NCI-H2171 treated with DMSO at 0.1 percent for 48 hours (cell line): ENCODE measurements at regions not wholly inside any gene's neighbourhood (a gene's known extent, or its start where the extent isn't known, plus 50 kb on each side); places are given as distances from the start of the nearest gene placed in this dataset.

Experiments used
- DNase-seq: peaks from one replicate; lab custom pipeline; 2025; lab: John Stamatoyannopoulos, UW

DNA sequence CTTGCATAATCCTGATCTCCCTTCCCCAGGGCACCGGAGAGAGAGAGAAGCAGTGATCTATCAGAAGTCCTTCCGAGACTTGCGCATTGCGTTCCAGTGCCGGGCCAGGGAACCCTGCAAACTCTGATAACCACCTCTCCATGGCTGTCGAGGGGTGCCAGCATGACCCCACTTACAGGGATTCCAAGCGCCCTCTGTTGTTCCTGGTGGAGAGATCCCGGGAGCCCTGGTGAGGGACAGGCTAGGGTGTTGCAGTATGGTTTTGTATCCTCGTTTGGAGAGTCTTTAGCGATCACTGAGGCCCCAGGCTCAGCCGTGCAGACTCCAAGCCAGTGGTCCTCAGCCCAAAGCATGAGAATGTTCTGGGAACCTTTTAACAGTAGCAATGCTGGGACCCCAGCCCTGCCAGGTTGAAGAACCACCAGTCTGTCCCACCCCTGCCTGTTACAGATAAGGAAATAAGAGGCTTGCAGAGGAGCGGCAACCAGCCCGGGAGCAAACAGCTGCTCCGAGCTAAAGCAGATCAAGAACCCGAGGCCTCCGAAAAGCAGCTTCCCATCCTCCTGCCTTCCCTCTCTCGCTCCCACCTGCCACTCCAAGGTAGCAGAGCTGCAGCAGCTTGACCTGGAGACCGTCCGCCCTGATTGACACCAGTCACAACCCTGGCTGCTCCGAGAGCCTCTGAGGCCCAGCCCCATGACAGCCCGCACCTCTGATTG is 150.3 kb upstream of the RPL38 start:
- DNase-seq: no peak

DNA sequence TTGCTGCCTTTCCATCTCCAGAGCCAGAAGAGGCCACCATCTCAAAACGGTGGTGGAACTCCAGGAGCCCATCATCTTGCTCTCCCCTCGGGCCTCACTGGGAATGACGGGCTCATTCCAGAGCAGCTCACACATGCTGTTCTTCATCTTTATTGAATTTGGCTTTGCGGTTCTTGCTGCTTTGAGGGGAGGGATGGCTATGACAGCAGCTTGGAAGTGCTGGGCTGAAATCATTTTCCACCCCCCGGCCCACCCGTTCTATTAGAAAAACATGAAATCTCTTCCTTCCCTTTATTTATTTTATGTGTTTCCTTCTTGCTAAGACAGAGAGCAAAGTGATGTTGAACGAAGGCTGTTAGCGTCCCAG is 149.8 kb upstream of the RPL38 start:
- no peak for DNase-seq

DNA sequence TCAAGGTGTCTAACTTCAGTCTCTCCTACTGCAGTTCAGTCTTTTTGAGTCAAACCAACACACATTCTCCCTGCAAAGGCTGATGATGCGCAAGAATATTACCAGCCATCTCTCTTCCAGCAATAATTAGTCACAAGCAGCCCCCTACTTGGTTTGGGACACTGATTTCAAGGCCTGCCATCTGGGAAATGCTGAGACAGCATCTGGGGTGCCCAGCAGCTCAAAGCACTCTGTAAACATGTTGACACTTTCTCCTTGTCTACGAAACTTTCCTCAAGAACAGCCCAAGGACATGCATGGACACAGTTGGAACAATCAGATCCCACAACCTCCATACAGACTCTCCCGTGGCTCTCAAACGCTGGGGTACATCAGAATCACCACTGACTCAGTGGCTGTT is 149.2 kb upstream of the RPL38 start:
- DNase-seq: no peak

DNA sequence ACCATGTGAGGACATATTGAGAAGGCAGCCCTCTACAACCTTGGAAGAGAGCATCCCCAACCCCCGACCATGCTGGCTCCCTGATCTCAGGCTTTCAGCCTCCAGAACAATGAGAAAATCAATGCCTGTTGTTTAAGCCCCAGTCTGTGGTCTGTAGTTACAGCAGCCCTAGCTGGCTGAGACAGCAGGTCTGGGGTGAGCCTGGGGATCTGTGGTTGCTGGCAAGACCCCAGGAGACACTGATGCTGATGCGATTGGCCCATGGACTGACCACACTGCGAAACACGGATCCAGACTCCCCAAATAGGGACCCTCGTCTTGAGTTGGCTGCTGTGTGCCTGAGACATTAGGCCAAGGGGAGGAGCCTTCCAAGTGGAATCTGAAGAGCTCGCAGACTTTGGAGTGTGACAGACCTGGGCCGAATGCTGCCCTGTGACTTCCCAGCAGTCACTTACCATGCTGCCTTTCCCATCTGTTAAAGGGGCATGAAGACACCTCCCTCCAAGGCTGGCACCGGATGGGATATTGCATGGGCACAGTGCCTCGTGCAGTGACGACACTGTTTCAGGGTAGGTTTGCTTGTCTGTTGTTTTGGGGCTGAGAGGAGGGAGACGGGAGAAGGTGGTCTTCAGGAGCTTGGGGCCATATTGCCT is 147.8 kb upstream of the RPL38 start:
- DNase-seq: no peak

DNA sequence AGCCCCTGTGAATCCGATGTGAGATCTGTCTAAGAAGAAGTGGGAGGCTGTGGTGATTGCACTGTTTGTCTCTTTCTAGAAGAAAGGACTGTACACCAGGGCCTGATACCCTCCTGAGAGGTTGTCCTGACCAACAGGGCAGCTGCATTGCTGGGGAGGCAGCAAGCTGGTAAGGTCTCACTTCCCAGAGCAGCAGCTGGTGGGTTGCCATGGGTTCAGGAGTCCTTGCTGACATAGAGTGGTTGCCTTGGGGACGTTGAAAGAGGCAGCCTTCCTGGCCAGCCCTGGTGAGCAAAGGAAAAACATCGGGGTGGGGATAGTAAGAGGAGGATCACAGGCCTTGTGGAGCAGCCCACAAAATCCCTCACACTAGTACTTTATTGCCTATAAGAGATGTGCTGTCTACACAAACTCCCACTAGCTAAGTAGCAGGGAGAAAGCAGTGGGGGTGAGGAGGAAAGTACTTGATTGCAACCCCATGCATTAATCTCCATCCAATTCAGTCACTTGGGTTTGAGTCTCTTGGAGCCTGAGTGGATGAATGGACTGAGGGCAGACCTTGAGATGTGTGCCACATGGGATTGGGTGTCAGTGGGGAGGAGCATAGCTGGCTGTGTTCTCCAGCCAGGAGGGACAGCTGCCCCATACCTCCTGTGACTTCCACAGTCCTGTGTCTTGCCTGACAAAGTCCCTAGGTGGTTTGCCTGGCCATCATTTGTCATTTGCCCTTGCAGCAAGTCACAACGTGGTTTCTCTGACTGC is 143.8 kb upstream of the RPL38 start:
- peak; percentile 37 for DNase-seq

DNA sequence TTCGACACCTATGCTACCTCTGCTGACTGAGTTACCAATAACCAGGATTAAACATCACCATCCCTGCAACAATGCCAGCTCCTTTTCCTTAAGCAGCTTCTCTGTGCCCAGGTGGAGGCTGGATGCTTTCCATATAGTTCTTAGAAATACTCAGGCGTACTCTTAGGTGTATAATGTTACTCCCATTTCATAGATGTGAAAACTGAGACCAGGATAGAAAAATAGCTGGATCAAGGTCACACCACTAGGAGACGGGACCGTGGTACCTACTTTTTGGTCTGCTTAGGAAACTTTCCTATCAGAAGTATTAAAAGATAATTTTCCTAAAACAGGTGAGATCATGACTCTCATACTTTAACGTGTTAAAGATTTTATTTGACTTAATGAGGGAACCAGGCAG is 141.7 kb upstream of the RPL38 start:
- no peak for DNase-seq

DNA sequence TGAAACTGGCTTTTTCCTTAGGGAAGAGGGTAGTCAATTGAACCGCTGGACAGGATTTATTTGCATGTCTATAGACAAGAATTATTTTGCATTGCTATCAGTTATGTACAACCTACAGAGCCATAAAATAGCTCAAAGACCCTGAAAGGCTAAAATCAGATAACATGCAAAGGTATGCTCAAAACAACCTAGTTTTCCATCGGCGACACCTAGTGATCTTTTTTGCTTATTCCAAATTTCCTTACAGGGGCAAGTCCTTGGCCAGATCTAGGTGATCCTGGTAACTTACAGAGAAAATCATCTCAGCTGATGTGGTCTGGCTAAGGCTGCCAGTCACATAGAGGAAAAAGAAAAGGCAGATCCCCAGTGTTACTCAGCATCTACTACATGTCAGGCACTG is 141.2 kb upstream of the RPL38 start:
- no peak for DNase-seq

DNA sequence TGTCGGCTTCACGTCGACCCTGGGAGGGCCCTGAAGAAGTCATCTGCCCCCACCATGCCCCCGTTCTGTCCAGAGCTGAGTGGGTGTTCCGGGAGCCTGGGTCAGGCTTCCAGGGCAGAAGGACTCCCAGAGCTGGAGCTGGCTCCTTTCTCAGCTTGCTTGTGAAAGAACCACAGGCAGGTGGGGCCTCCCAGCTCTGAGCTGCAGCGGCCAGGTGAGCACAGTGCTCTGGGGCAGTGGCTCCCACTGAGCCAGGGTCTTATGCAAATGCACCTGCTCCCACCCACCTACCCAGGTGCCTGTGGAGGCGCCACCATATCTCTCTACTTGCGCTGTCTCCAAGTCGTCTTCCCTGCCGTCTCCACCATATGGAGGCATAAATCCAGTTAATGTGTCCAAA is 140.0 kb upstream of the RPL38 start:
- no peak for DNase-seq

DNA sequence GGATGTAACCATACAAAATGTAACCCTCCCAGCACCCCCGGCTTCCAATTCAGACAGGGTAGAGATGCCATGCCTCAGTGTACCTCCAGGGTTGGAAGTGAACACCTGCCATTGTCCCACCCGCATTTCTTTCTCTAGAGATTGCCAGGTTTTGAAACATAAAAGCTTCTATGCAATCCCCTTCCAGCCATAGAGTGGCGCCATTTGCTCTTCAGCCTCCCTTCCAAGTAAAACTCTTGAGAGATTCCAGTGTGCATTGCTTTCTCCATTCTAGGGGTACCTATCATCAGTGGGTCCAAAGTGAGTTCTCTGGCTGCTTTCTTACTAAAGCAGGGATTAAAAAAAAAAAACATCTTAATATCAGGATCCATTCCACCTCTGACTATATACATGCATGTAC is 133.1 kb upstream of the RPL38 start:
- DNase-seq: no peak

DNA sequence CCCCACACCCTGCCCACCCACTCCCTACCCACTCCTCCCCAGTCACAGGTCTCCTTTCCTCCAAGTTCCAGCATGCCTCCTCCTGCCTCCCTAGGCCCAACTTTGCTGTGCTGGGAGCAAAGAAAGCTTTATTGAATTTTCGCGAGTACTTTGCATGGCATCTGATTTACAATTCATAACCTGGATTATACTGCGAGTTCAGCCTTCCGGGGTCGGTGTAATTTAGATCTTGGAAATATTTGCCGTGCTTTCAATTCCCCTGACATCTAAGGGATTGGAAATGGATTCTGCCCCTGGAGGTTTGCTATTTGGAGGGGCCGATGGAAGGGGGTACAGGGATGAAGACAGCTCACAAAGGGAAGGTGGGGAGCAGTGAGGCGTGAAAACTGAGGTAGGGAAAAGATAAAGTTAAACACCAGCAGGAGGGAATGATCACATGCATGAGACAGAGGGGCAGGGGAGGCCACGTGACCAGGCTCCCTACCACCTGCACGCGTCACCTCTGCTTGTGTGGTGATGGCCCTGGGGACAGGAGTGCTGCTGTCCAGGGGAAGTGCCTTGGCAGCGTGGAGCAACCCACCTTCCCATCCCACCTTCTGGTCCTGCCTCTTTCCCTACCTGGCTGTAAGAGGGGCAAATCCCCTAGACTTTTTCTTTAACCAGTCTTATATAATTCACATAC is 132.3 kb upstream of the RPL38 start:
- DNase-seq: peak; percentile 31

DNA sequence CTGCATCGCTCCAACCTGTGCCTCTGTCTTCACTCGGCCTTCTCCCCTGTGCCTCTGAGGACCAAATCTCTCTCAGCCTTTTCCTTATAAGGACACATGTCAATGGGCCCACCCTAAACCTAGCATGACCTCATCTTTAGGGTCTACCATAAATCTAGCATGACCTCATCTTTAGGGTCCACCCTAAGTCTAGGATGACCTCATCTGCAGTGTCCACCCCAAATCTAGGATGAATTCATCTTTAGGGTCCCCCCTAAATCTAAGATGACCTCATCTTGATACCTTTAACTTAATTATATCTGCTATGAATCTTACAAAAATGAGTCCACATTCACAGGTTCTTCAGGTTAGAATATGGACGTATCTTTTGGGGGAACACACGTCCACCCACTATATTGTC is 131.1 kb upstream of the RPL38 start:
- DNase-seq: no peak

DNA sequence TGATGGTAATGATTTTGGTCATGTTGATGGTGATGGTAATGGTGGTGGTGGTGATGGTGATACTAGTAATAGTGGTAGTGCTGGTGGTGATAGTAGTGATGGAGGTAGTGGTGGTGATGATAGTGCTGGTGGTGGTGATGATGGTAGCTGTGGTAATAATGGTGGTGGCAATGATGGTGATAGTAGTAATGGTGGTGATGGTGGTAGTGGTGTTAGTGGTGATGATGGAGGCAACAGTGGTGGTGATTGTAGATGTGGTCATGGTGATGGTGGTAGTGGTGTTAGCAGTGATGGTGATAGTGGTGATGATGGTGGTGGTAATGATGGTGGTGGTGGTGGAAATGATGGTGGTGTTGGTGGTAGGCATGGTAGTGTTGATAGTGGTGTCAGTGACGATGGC is 127.0 kb upstream of the RPL38 start:
- DNase-seq: no peak

DNA sequence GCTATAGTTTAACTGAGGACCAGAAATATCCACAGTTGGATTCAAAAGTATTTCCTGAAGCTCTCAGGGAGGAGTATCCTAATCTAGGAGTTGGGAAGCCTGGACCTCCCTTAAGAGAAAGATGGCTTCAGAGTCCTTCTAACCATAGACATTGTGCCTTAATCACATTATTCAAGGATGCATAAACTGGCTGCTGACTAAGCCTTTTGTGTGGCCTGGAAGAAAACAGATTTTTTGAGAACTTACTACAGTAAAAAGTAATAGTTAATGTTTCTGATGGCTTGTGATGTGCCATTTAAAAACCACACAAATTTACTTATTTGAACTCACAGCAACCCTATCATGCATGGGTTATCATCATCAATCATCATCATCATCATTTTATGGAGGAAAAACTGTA is 126.2 kb upstream of the RPL38 start:
- no peak for DNase-seq

DNA sequence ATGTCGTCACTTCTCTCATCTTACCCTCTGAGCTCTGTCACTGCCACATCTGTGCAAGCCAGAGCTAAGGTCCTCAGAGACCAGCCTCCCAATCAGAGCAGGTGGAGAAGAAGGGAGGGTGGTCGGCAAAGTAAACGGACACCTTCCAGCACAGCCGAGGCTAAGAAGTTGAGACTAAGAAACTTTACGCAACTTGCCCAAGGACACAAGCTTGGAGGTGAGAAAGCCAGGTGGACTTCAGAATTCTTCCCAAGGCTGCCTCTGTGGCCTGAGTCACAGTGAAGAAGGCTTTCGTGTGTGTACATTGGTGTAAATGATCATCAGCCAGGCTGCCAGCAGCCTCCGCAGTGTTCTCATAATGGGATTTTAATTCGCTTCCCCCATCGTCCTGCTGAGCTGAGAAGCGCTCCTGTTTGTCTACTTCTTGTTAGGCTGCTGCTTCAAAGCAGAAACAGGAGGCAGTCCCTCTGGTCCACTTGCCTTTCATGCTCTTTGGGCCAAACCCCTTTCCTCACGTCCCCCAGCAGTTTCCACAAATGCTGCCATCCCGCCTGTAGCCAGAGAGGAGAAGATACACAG is 125.0 kb upstream of the RPL38 start:
- DNase-seq: no peak

DNA sequence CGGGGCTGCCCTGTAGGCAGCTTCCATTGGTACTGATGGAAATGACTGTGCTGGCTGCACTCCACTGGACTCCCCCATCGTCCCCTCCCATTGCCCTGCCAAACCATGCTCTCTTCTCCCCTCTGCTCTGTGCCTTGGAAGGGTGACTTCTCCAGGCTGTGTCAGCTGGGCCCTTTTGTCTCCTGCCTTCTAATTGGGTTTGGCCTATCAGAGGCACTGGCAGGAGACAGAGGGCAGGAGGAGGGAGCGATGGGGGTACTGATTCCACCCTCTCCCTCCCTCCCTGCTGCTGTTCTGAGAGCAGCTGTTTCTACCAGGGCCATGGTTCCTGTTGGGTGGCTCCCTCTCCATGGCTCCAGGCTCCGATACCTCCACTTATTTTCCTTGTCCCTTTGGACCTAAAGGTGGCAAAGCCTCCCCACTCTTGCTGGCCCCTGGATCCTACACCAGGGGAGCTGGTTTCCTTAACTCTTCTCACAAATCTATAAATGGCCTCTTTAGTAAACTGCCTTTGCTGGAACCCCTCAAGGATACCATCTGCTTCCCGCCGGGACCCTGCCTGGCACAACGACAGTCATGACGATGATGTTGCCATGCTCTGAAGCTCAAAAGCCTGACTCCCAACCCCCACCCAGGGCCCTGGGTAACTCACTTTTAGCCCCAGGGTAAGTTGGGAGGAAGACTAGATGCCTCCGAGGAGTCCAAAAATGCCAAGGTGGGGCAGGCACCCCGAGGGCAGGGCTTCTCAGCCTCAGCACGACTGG is 123.8 kb upstream of the RPL38 start:
- DNase-seq: peak; percentile 42

DNA sequence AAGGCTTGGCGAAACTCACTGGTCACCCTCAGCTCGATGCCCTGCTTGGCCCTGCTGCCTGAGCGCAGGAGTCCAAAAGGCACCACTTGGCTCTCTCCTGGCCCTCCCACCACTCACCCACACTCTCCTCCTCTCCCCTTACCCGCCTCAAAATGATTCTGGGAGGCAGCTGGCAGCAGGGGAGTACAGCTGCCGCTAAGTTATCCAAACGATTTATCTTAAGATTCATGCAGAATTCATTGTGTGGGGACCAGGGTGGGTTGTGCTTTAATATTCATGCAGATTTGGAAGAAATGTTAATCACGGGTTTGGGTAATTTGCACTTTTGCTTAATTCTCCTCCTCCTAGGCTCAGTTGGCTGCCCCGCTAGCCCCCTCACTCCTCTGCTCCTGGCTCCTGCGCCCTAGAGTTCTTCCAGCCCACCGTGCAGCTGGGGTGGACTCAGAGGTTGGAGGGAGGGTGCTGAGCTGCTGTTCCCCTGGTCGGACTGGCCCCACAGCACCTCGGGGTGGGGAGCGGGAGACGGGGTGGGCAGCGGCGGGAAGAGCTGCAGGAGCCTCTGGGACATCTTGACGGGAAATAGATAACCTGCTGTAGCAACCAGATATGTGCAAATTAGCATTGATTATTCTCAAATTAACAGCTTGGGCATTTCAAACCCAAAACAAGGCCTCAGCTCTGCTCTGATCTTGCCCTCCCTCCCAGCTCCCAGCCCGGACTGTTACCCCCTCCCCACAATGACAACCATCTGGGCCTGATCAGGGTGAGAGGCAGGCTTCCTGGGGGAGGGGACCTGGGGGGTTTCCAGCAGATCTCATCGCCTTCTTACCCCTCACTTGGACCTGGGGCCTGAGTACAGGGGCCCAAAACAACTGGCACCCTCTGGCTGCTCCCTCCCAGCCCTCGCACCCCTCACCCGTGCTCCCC is 122.6 kb upstream of the RPL38 start:
- peak; percentile 57 for DNase-seq

DNA sequence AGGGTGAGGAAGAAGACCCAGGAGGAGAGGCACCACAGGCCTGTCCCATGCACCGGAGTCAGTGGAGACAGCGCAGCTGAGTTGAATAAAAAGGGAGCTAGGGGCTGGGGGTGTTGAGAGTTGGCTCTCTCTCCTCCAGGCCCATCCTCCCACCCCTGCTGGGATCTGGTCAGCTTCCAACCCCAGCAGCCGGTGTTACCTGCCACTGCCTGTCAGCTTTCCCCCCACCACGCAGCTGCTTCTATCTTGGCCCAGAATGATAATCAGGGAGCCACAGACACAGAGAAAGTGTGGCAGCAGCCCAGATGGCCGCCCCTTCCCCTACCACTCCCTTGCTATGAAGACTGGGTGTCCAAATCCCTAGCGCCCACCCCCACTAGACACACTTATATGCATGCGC is 120.6 kb upstream of the RPL38 start:
- DNase-seq: peak; percentile 48

DNA sequence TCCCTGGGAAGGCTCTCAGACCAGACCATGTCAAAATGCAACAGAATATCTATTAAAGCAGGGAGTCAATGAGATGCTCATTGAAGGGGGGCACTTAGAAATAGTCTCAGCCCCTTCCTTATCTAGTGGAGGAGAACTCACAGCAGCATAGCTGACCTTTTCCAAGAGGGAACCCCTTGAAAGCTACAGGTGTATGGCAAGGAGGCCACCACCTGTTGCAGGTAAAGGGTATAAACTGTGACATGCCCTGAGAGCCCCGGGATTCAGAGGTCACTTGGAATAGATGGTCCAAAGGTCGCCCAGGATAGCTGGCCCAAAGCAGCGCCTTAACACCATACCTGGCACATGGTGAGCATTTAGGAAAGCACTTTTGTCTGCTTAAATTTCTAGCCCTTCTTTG is 120.2 kb upstream of the RPL38 start:
- no peak for DNase-seq

DNA sequence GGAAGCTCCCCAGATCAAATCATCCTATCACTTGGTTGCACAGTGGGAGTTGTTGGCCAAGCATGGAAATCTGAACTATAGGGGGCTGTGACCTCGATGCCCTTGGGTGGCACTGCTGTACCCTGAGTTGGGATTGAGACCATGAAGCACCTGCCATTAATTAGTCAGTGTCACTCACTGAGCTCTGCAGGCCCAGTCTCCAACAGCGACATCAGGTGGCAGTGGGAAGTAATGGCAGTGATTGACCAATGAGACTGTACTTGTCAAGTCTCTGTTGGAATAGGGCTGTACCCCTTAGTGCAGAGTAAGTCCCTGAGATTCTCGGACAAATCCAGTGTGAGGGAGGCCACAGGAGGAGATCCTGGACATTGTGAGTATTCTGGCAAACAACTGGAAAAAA is 118.0 kb upstream of the RPL38 start:
- no peak for DNase-seq

DNA sequence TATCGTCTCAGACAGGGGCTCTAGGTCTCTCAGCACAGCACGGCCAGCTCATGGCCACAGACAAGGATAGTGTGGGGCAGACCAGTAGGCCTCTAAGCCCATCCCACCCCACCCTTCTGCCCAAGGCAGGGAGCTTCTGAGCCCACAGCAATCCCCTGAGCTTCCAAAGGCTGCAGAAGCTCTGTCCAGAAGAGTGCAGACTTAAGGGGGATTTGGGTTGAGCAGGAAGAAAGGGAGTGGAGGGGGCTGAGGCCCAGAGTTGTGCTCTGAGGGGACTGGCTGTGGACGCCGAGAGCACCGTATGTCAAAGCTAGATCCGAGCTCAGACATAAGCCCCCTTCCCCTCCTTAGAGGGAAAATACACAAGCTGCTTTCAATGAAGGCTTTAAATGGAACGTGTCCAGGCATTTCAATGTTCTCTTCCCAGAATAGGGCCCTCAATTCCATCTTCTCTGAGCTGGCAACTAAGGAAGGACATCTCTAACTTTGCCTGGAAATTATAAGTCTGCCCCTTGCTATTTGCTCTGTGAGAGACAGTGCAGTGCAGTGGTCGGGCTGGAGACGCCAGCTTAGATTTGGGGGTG is 116.4 kb upstream of the RPL38 start:
- DNase-seq: no peak
